HepG2 (cell line): ENCODE measurements at regions not wholly inside any gene's neighbourhood (a gene's known extent, or its start where the extent isn't known, plus 50 kb on each side); places are given as distances from the start of the nearest gene placed in this dataset.
A peak's percentile ranks its signal among the peaks of the same experiment; 100 is the strongest.

Experiments
- ATAC-seq: fragments of 200-7000 bp; cut with Tn5 transposase; 3 replicates; pipeline ENCODE4 v1.9.1; 2020; ENCODE audit warnings: mild to moderate bottlenecking, moderate library complexity
- BruUV-seq: library from RNA; stranded (reverse); fragments of 400-500 nt; replicated peaks from 2 replicates; lab custom pipeline; 2021; lab: Mats Ljungman, UMichigan
- CTCF ChIA-PET: fragments of 300-600 bp; formaldehyde crosslinking; extraction: SDS; loops from one replicate; lab custom pipeline; 2021; ENCODE audit warnings: low total read pairs, inconsistent platforms, low intra/inter-chr PET ratio; lab: Yijun Ruan, JAX
- POLR2A ChIA-PET: fragments of 350-600 bp; sonication (Branson Sonifier 250); formaldehyde crosslinking; loops from one replicate; lab custom pipeline; 2020; ENCODE audit warnings: antibody characterized with exemption, inconsistent platforms; lab: Yijun Ruan, JAX
- DNase-seq: peaks from one replicate; pipeline ENCODE4 v3.0.0-alpha.2; 2015; ENCODE audit warnings: low spot score
- FAIRE-seq: peaks from 3 replicates; lab custom pipeline; 2011; peaks lifted over from hg19 to GRCh38; lab: Jason Lieb, UNC
- H2AFZ ChIP-seq: one replicate; pipeline ENCODE4 v1.6.1; 2011; ENCODE audit warnings: low read length, inconsistent platforms
- H3K27ac ChIP-seq: fragments of 300-600 bp; 3 replicates; pipeline ENCODE4 v1.8.0; 2011; ENCODE audit warnings: mixed run types, mild to moderate bottlenecking, mixed read lengths, low read length, inconsistent platforms; ENCODE audit not compliant: insufficient read depth; ENCODE audit errors: extremely low read length
- H3K27me3 ChIP-seq, 2 experiments: fragments of 200-600 bp in 1 of 2; 2 replicates in 1 of 2; 3 replicates in 1 of 2; pipeline versions ENCODE4 v1.6.0 to v1.8.0; 2011; ENCODE audit warnings: low read length in 2 of 2, mild to moderate bottlenecking in 2 of 2, moderate library complexity in 2 of 2, inconsistent platforms in 1 of 2; ENCODE audit not compliant: insufficient read depth in 2 of 2, control insufficient read depth in 1 of 2
- H3K36me3 ChIP-seq, 2 experiments: fragments of 200-600 bp in 1 of 2; replicated peaks in 1 of 2; 2 replicates in 1 of 2; 3 replicates in 1 of 2; pipeline versions ENCODE4 v1.5.1 to v1.8.0; 2011; ENCODE audit warnings: low read length in 2 of 2, inconsistent platforms in 1 of 2; ENCODE audit not compliant: insufficient read depth in 2 of 2, control insufficient read depth in 1 of 2
- H3K4me1 ChIP-seq: 2 replicates; pipeline ENCODE4 v1.5.1; 2012; ENCODE audit warnings: low read length, inconsistent platforms; ENCODE audit not compliant: insufficient read depth
- H3K4me2 ChIP-seq: 2 replicates; pipeline ENCODE4 v1.6.0; 2011; ENCODE audit warnings: low read depth, low read length, inconsistent platforms
- H3K4me3 ChIP-seq, 3 experiments: fragments of 200-600 bp in 1 of 3; sonication (generic), shearing (Covaris generic) in 1 of 3; replicated peaks in 1 of 3; 2 replicates each; pipeline ENCODE4 v1.5.1; 2011 to 2016; ENCODE audit warnings: low read length in 3 of 3, inconsistent platforms in 2 of 3, low read depth in 2 of 3, mild to moderate bottlenecking in 2 of 3, control low read depth in 1 of 3, mixed read lengths in 1 of 3; ENCODE audit not compliant: insufficient read depth in 1 of 3
- H3K79me2 ChIP-seq: one replicate; pipeline ENCODE4 v1.6.1; 2011; ENCODE audit warnings: low read length, inconsistent platforms; ENCODE audit not compliant: insufficient read depth
- H3K9ac ChIP-seq: 2 replicates; pipeline ENCODE4 v1.6.0; 2011; ENCODE audit warnings: mild to moderate bottlenecking, low read depth, low read length, inconsistent platforms; ENCODE audit not compliant: insufficient read depth
- H3K9me3 ChIP-seq: 2 replicates; pipeline ENCODE4 v1.5.1; 2012; ENCODE audit warnings: mild to moderate bottlenecking, low read length
- H4K20me1 ChIP-seq: 2 replicates; pipeline ENCODE4 v1.6.0; 2011; ENCODE audit warnings: inconsistent platforms, mild to moderate bottlenecking, low read length, moderate library complexity; ENCODE audit not compliant: insufficient read depth
- BCL6 ChIP-seq: IDR thresholded peaks from 2 replicates; pipeline ENCODE4 v1.6.1; 2016; ENCODE audit warnings: missing genetic modification reagents, missing compliant biosample characterization
- CEBPG ChIP-seq: IDR thresholded peaks from 2 replicates; pipeline ENCODE4 v1.6.1; 2016
- DBP ChIP-seq: sonication (generic); formaldehyde crosslinking; IDR thresholded peaks from 2 replicates; pipeline ENCODE4 v1.4.0; 2020; ENCODE audit warnings: missing genetic modification reagents; ENCODE audit errors: not compliant biosample characterization
- GPBP1L1 ChIP-seq: sonication (generic); formaldehyde crosslinking; IDR thresholded peaks from 2 replicates; pipeline ENCODE4 v1.5.0; 2020; ENCODE audit warnings: mild to moderate bottlenecking, missing genetic modification reagents
- HNRNPUL1 ChIP-seq: fragments of 200-400 bp; formaldehyde crosslinking; IDR thresholded peaks from 2 replicates; pipeline ENCODE4 v1.6.1; 2017; ENCODE audit warnings: low read depth, mild to moderate bottlenecking, low read length, moderate library complexity
- REL ChIP-seq: sonication (generic); formaldehyde crosslinking; conservative IDR thresholded peaks from 2 replicates; pipeline ENCODE4 v1.8.0; 2022; ENCODE audit warnings: mild to moderate bottlenecking, missing genetic modification reagents, moderate library complexity
- ZBTB25 ChIP-seq: IDR thresholded peaks from 2 replicates; pipeline ENCODE4 v1.6.1; 2018; ENCODE audit warnings: missing genetic modification reagents
- ZKSCAN8 ChIP-seq: IDR thresholded peaks from 2 replicates; pipeline ENCODE4 v1.6.1; 2016; ENCODE audit warnings: borderline replicate concordance, missing genetic modification reagents, missing compliant biosample characterization
- ZMAT3 ChIP-seq: sonication (generic); formaldehyde crosslinking; conservative IDR thresholded peaks from 2 replicates; pipeline ENCODE4 v1.7.0; 2021; ENCODE audit warnings: missing genetic modification reagents
- ZNF33A ChIP-seq: sonication (generic); formaldehyde crosslinking; IDR thresholded peaks from 2 replicates; pipeline ENCODE4 v1.5.1; 2020; ENCODE audit warnings: missing genetic modification reagents, mild to moderate bottlenecking, moderate library complexity, borderline replicate concordance
- ZNF687 ChIP-seq: sonication (generic); formaldehyde crosslinking; IDR thresholded peaks from 2 replicates; pipeline ENCODE4 v1.5.1; 2020; ENCODE audit warnings: mild to moderate bottlenecking, missing genetic modification reagents, moderate library complexity
- ZNF775 ChIP-seq: sonication (generic); formaldehyde crosslinking; IDR thresholded peaks from 2 replicates; pipeline ENCODE4 v1.4.0; 2020; ENCODE audit warnings: missing genetic modification reagents, mild to moderate bottlenecking, moderate library complexity, borderline replicate concordance
- whole genome bisulfite sequencing: methylation state at CpG from one replicate; pipeline ENCODE4 v1.1.6; 2017; ENCODE audit warnings: low lambda C conversion rate; 5-methylcytosine and 5-hydroxymethylcytosine counted together
- in situ Hi-C: cut with HindIII; loops from 2 replicates; pipeline ENCODE4 v1.10.0; 2017; ENCODE audit warnings: low pct_unique_long_range_greater_than_20kb; ENCODE audit not compliant: extremely low pct_ligation_motif_present
- intact Hi-C: fragments of 100-400 bp; cut with micrococcal nuclease; formaldehyde crosslinking; loops from one replicate; pipeline ENCODE4 v1.10.0; 2022; ENCODE audit not compliant: unreplicated experiment

- Histone ChIP-seq H3K9ac (no peak overlapping the region), H3K4me3 (0 out of 6 replicates have a peak overlapping the region, but pooled peaks of 1 of the 3 experiments have one; percentile 6), H3K9me3 (no peaks in the 10 kb centered on the region), H3K36me3 (no peaks in the 10 kb centered on the region), H4K20me1 (no peaks in the 10 kb centered on the region), H3K4me1 (peaks cover 11% of the 10 kb centered on the region; the same call in 1 of the 2 replicates), H3K27ac (no peak overlapping the region), H3K4me2 (peak overlapping the region; percentile 46; the same call in 1 of the 2 replicates), H3K79me2 (no peaks in the 10 kb centered on the region), H3K27me3 (peaks cover 0 to 21% of the 10 kb centered on the region in 2 experiments; a peak in 3 of 5 replicates), H2AFZ (no peak overlapping the region)
- ChIA-PET POLR2A (no interaction called here), CTCF (no interaction called here)
- no peak for DNase-seq
- ATAC-seq: no peak
- intact Hi-C loops (no loop called here), in situ Hi-C loops (no loop called here)
- WGBS: 54% methylated on average over 7 of the region's 7 CpGs
- BruUV-seq: no TSS peak
- TF ChIP-seq CEBPG (CRISPR knock-in tag) (no peak), ZNF687 (CRISPR knock-in tag) (no peak), REL (CRISPR knock-in tag) (no peak), ZNF775 (CRISPR knock-in tag) (no peak), HNRNPUL1 (no peak), DBP (no peak), ZMAT3 (CRISPR knock-in tag) (no peak), ZNF33A (no peak), ZBTB25 (CRISPR knock-in tag) (no peak), BCL6 (CRISPR knock-in tag) (no peak), GPBP1L1 (CRISPR knock-in tag) (no peak), ZKSCAN8 (CRISPR knock-in tag) (no peak)
- FAIRE-seq: no peak
Measured at GRCh38 chr2:136323935-136324334, 206.0 kb upstream of the CXCR4 start.
